Activated CD4-positive, alpha-beta T cell treated with anti-CD3 and anti-CD28 coated beads for 36 hours (primary cell): ENCODE measurements at regions not wholly inside any gene's neighbourhood (a gene's known extent, or its start where the extent isn't known, plus 50 kb on each side); places are given as distances from the start of the nearest gene placed in this dataset.
"Not testable (repeated sequence)": the region's sequence is repeated elsewhere in the genome, so short reads cannot be mapped to it uniquely, and the experiment has no call there.

Source experiments
- ATAC-seq: fragments of 200-7000 bp; cut with Tn5 transposase; one replicate; pipeline ENCODE4 v1.10.0; 2021; ENCODE audit warnings: mild to moderate bottlenecking, moderate library complexity
- CTCF ChIA-PET: fragments of 350-600 bp; sonication (Branson Sonifier 250); formaldehyde crosslinking; loops from one replicate; lab custom pipeline; 2021; ENCODE audit warnings: antibody characterized with exemption; lab: Charles Lee
- POLR2A ChIA-PET: fragments of 350-600 bp; sonication (Branson Sonifier 250); formaldehyde crosslinking; loops from one replicate; lab custom pipeline; 2021; ENCODE audit warnings: antibody characterized with exemption, inconsistent platforms; lab: Charles Lee
- DNase-seq: peaks from one replicate; pipeline ENCODE4 v3.0.0-alpha.2; 2020
- H3K27ac Mint-ChIP-seq: one replicate; pipeline ENCODE4 v1.8.0; 2021; ENCODE audit warnings: mixed read lengths
- H3K27me3 Mint-ChIP-seq: one replicate; pipeline ENCODE4 v1.8.0; 2021; ENCODE audit warnings: mixed read lengths
- H3K36me3 Mint-ChIP-seq: one replicate; pipeline ENCODE4 v1.8.0; 2021; ENCODE audit warnings: low read depth, mixed read lengths
- H3K4me1 Mint-ChIP-seq: one replicate; pipeline ENCODE4 v1.8.0; 2021; ENCODE audit warnings: mixed read lengths
- H3K4me3 Mint-ChIP-seq: one replicate; pipeline ENCODE4 v1.8.0; 2021; ENCODE audit warnings: mild to moderate bottlenecking, moderate library complexity, mixed read lengths
- H3K9me3 Mint-ChIP-seq: one replicate; pipeline ENCODE4 v1.8.0; 2021; ENCODE audit warnings: low read depth, mixed read lengths
- intact Hi-C, 2 experiments: fragments of 100-400 bp; cut with DNase I in 1 of 2; cut with micrococcal nuclease in 1 of 2; formaldehyde crosslinking; loops; one replicate each; pipeline versions ENCODE4 v1.14.2 to v1.15.1; 2022 to 2024; cut with DNase I, micrococcal nuclease

- H3K27ac Mint-ChIP-seq: no peak overlapping the region
- no peaks in the 10 kb centered on the region for H3K4me1 Mint-ChIP-seq
- DNase-seq: no peak
- no peaks in the 10 kb centered on the region for H3K9me3 Mint-ChIP-seq
- H3K27me3 Mint-ChIP-seq: peaks cover 9% of the 10 kb centered on the region
- no peak overlapping the region for H3K4me3 Mint-ChIP-seq
- no peaks in the 10 kb centered on the region for H3K36me3 Mint-ChIP-seq
- intact Hi-C loops: no loop called here
- ChIA-PET POLR2A (no interaction called here), CTCF (interaction anchor here (0.7 kb wide), 1 partner anchor 26 kb away, joined by 3 read pairs; no protein-coding TSS in a partner anchor)
- no peak for ATAC-seq
Observed at GRCh38 chr1:29406814-29407213, 170.5 kb downstream of the PTPRU start.

GRCh38 chr1:29400203-29400602 lies 163.9 kb downstream of the PTPRU start:
- ATAC-seq, H3K27me3 Mint-ChIP-seq, intact Hi-C loops, CTCF ChIA-PET, H3K9me3 Mint-ChIP-seq, H3K4me1 Mint-ChIP-seq, DNase-seq, H3K4me3 Mint-ChIP-seq, H3K27ac Mint-ChIP-seq, H3K36me3 Mint-ChIP-seq, POLR2A ChIA-PET: not testable (repeated sequence)

GRCh38 chr1:29399465-29399864 lies 163.1 kb downstream of the PTPRU start:
- ChIA-PET POLR2A (no interaction called here), CTCF (no interaction called here)
- Mint-ChIP-seq H3K27me3 (peaks cover 4% of the 10 kb centered on the region), H3K27ac (no peak overlapping the region), H3K4me3 (no peak overlapping the region), H3K36me3 (no peaks in the 10 kb centered on the region), H3K9me3 (peaks cover 7% of the 10 kb centered on the region), H3K4me1 (no peaks in the 10 kb centered on the region)
- intact Hi-C loops: no loop called here
- DNase-seq: no peak
- ATAC-seq: no peak

- no peaks in the 10 kb centered on the region for H3K36me3 Mint-ChIP-seq
- intact Hi-C loops: no loop called here
- DNase-seq: no peak
- no peak overlapping the region for H3K4me3 Mint-ChIP-seq
- no peak overlapping the region for H3K27ac Mint-ChIP-seq
- ChIA-PET CTCF (interaction anchor here (1.1 kb wide), 1 partner anchor 20 kb away, joined by 4 read pairs; no protein-coding TSS in a partner anchor), POLR2A (no interaction called here)
- H3K9me3 Mint-ChIP-seq: peaks cover 7% of the 10 kb centered on the region
- H3K4me1 Mint-ChIP-seq: no peaks in the 10 kb centered on the region
- no peak for ATAC-seq
- H3K27me3 Mint-ChIP-seq: peaks cover 6% of the 10 kb centered on the region
Observed at GRCh38 chr1:29398431-29398830, 162.1 kb downstream of the PTPRU start.

GRCh38 chr1:29397981-29398380 lies 161.7 kb downstream of the PTPRU start:
- H3K9me3 Mint-ChIP-seq: peaks cover 7% of the 10 kb centered on the region
- no peak for DNase-seq
- H3K4me1 Mint-ChIP-seq: no peaks in the 10 kb centered on the region
- peaks cover 7% of the 10 kb centered on the region for H3K27me3 Mint-ChIP-seq
- POLR2A ChIA-PET: no interaction called here
- intact Hi-C loops: no loop called here
- H3K27ac Mint-ChIP-seq: no peak overlapping the region
- CTCF ChIA-PET: interaction anchor here (1.1 kb wide), 1 partner anchor 19 kb away, joined by 4 read pairs; no protein-coding TSS in a partner anchor
- no peak overlapping the region for H3K4me3 Mint-ChIP-seq
- no peak for ATAC-seq
- no peaks in the 10 kb centered on the region for H3K36me3 Mint-ChIP-seq

- ChIA-PET POLR2A (no interaction called here), CTCF (interaction anchor here (1.1 kb wide), 1 partner anchor 18 kb away, joined by 4 read pairs; no protein-coding TSS in a partner anchor)
- no peak overlapping the region for H3K27ac Mint-ChIP-seq
- intact Hi-C loops: no loop called here
- peaks cover 10% of the 10 kb centered on the region for H3K27me3 Mint-ChIP-seq
- no peak for ATAC-seq
- H3K4me1 Mint-ChIP-seq: no peaks in the 10 kb centered on the region
- no peak overlapping the region for H3K4me3 Mint-ChIP-seq
- no peak for DNase-seq
- peaks cover 7% of the 10 kb centered on the region for H3K9me3 Mint-ChIP-seq
- no peaks in the 10 kb centered on the region for H3K36me3 Mint-ChIP-seq
Observed at GRCh38 chr1:29397256-29397590, 160.9 kb downstream of the PTPRU start.

- Mint-ChIP-seq H3K27me3 (peaks cover 10% of the 10 kb centered on the region), H3K27ac (no peak overlapping the region), H3K4me3 (no peak overlapping the region), H3K4me1 (no peaks in the 10 kb centered on the region), H3K9me3 (peaks cover 7% of the 10 kb centered on the region), H3K36me3 (no peaks in the 10 kb centered on the region)
- intact Hi-C loops: no loop called here
- no peak for DNase-seq
- CTCF ChIA-PET: no interaction called here
- POLR2A ChIA-PET: no interaction called here
- ATAC-seq: no peak
Observed at GRCh38 chr1:29396438-29397255, 160.3 kb downstream of the PTPRU start.

- Mint-ChIP-seq H3K9me3 (peaks cover 7% of the 10 kb centered on the region), H3K4me3 (no peak overlapping the region), H3K27me3 (peaks cover 10% of the 10 kb centered on the region), H3K36me3 (no peaks in the 10 kb centered on the region), H3K4me1 (no peaks in the 10 kb centered on the region), H3K27ac (no peak overlapping the region)
- ATAC-seq: no peak
- DNase-seq: no peak
- CTCF ChIA-PET: no interaction called here
- intact Hi-C loops: no loop called here
- POLR2A ChIA-PET: no interaction called here
Observed at GRCh38 chr1:29395736-29396437, 159.6 kb downstream of the PTPRU start.

- intact Hi-C loops: no loop called here
- no peak for ATAC-seq
- H3K9me3 Mint-ChIP-seq: peaks cover 6% of the 10 kb centered on the region
Observed at GRCh38 chr1:29394521-29395225, 158.4 kb downstream of the PTPRU start.

GRCh38 chr1:29393451-29393826 lies 157.1 kb downstream of the PTPRU start:
- Mint-ChIP-seq H3K4me3 (no peak overlapping the region), H3K4me1 (no peaks in the 10 kb centered on the region), H3K9me3 (no peaks in the 10 kb centered on the region), H3K36me3 (no peaks in the 10 kb centered on the region), H3K27ac (no peak overlapping the region), H3K27me3 (peaks cover 16% of the 10 kb centered on the region)
- POLR2A ChIA-PET: interaction anchor here (0.5 to 0.7 kb wide), 2 partner anchors 152 to 1034 kb away, joined by 4 to 7 read pairs; no protein-coding TSS in a partner anchor
- intact Hi-C loops: no loop called here
- no peak for ATAC-seq
- DNase-seq: no peak
- CTCF ChIA-PET: no interaction called here

More at GRCh38 chr1:29394521-29395225, 158.4 kb downstream of the PTPRU start:
- Mint-ChIP-seq H3K36me3 (no peaks in the 10 kb centered on the region), H3K4me3 (no peak overlapping the region), H3K27ac (no peak overlapping the region), H3K4me1 (no peaks in the 10 kb centered on the region), H3K27me3 (peaks cover 16% of the 10 kb centered on the region)
- POLR2A ChIA-PET: no interaction called here
- CTCF ChIA-PET: no interaction called here
- no peak for DNase-seq
